Activated CD8-positive, alpha-beta memory T cell treated with anti-CD3 and anti-CD28 coated beads for 36 hours (primary cell): ENCODE measurements at regions not wholly inside any gene's neighbourhood (a gene's known extent, or its start where the extent isn't known, plus 50 kb on each side); places are given as distances from the start of the nearest gene placed in this dataset.

Experiments used
- CTCF ChIA-PET: fragments of 350-600 bp; sonication (Branson Sonifier 250); formaldehyde crosslinking; loops from one replicate; lab custom pipeline; 2021; ENCODE audit warnings: antibody characterized with exemption; lab: Charles Lee
- POLR2A ChIA-PET: fragments of 350-600 bp; sonication (Branson Sonifier 250); formaldehyde crosslinking; loops from one replicate; lab custom pipeline; 2021; ENCODE audit warnings: antibody characterized with exemption; lab: Charles Lee

DNA sequence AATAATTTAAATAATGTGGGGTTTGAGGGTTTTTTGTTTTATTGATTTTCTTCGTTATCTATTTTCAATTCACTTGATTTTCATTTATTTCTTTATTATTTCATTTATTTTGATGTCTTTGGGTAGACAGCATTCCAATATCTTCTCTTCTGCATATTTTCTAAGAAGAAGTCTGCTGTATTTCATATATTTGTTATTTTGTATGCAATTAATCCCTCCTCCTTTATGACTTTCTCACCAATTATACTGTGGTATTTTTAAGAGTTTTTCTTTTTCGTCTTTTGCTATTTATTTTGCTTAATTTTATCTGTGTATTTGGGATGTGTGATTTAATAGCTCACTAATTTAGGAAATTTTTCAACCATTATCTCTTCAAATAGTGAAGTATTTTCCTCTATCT is 1444.4 kb upstream of the MIR17HG start:
- ChIA-PET POLR2A (no interaction called here), CTCF (no interaction called here)

DNA sequence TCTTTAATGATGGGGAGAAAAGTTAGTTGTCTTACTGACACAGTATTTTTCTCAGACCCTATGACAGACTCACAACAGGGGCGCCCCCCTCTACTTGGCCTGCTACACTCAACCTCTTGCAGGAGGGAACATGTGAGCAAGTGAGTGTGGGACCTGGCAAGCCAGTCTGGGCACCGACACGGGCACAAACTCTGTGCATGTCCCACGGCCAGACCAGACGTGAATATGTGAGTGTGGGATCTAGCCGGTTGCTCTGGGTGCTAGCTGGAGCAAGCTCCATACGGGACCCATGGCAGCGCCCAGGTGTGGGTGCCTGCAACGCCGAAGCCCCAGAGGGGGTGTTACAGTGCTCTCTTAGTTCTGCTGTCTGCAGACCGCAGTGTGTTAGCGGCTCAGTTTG is 1437.3 kb upstream of the MIR17HG start:
- POLR2A ChIA-PET: no interaction called here
- CTCF ChIA-PET: no interaction called here

DNA sequence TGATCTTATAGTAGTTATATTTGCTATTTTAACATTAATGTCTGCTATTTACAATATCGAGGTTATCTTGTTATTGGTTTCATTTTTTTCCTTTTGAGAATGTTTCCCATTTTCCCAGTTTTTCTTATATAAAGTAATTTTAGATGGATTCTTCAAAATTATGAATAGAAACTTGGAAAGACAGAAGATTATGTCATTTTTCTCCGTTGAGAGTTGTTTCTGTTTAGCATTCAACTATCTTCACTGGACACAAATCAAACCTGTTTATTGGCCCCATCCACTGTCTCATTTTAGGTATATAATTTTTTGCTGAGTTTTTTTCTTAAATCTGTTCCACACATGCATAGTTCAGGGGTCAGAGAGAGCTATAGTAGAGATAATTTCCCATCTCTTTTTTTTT is 1430.9 kb upstream of the MIR17HG start:
- CTCF ChIA-PET: no interaction called here
- POLR2A ChIA-PET: no interaction called here

DNA sequence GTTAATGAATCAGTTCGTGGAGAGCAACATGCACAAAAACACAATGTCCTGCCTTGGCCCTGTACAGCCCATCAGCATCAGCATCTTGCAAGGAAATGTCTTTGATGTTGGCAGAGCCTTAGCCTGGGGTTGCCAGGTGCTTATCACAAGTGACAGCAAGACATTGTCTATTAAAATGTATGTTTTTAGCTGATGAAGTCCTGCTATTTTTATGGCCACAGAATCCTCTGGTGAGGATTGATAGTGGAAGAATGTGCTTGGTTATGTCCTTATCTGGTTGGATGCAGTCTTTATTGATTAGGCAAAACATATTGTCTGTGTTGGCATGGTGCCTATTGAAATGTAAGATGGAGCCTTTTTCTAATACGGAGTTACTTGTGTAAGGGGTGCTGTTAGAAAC is 1427.0 kb upstream of the MIR17HG start:
- ChIA-PET CTCF (no interaction called here), POLR2A (no interaction called here)

DNA sequence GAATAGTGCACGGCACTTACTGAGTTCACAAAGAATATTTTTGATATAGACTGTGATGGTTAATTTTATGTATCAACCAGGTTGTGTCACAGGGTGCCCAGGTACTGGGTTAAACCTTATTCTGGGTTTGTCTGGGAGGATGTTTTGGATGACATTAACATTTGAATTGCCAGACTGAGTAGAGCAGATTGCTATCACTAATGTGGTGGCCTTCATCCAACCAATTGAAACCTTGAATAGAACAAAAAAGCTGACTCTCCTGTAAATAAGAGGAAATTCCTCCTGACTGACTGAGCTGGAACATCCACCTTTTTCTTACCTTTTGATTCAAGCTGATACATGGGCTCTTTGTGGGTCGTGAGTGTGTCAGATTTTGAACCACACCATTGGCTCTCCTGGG is 1424.4 kb upstream of the MIR17HG start:
- POLR2A ChIA-PET: no interaction called here

DNA sequence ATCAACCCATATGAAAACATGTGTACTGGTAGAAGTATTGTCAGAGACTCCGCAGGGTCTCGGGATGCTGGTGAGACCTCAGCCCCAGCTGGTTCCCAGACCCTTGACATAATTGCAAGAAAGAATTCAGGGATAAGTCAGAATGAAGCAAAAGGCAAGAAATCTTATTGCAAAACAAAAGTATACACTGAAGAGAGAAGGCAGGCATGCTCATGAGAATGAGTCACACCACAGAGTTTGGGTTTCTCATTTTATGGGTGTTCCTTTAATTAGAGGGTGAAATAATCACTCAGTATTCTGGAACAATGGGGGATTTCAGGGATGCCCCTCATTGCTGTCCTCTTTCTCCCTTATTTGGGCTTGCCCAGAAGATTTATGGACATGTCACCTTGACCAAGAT is 1423.8 kb upstream of the MIR17HG start:
- ChIA-PET CTCF (no interaction called here), POLR2A (no interaction called here)

More for the DNA sequence above, 1424.4 kb upstream of the MIR17HG start:
- CTCF ChIA-PET: no interaction called here

DNA sequence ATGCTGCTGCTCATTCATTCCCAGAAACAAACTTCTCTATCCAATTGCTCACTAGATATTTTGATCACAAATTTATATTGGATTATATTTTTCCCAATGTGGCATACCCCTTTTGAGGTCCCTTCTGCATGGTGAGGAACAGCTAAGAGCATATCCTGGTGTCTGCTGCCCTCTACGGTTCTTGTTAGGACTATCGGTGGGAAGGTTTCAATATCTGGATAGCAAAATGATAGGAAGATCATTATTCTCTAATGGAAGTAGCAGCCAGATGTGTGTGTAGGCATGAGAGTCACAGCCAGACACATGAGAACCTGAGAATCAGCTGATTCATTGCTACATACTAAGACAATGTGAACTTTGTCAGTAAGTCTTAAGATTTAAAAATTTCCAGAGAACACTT is 1422.4 kb upstream of the MIR17HG start:
- CTCF ChIA-PET: no interaction called here

DNA sequence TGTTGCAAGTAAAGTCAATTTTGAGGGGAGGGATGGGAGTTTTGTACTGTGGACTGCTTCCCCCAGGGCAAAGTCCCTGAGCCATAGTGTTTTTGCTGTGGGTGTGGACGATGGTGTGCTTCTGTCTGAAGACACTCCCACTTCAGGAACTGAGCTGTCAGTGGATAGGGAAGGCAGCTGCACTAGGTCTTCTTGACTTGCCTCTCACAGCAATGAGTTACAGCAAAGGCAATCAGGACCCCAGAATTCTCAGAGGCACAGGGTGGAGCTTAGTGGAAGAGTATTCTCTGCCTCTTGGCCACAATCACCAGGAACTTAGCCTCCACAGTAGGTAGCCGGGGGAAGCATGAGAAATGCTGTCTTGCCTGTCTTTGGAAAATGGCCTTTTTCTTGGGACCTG is 1416.6 kb upstream of the MIR17HG start:
- POLR2A ChIA-PET: no interaction called here
- CTCF ChIA-PET: no interaction called here

More for the DNA sequence above, 1422.4 kb upstream of the MIR17HG start:
- POLR2A ChIA-PET: no interaction called here

DNA sequence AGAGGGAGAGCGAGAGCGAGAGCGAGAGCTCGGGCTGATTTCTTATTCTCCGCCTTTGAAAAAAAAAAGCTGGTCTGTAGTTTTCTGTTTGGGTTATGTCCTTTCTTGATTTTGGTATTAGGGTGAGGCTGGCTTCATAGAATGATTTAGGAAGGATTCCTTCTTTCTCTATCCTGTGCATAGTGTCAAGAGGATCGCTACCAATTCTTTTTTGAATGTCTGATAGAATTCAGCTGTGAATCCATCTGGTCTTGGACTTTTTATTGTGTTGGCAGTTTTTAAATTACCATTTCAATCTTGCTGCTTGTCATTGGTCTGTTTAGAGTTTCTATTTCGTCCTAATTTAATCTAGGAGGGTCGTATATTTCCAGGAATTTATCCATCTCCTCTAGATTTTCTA is 1414.6 kb upstream of the MIR17HG start:
- POLR2A ChIA-PET: no interaction called here

DNA sequence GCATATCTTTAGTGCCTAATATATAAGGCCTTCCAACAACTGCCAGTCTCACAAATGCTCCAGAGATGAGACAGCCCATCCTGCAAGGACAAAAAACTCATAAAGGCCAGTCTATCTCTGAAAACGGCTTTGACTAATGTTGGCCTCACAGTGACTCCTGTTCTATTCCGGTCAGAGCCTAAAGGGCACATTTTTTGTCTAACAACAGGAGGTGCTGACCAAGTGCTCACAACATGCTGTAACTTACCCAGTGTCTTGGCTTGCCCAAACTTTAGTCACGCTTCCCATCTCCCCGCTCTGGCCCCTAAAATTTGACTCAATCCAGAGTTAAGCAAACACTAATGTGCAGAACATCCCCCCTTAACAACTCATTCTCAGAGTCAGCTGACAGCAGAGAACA is 1411.2 kb upstream of the MIR17HG start:
- POLR2A ChIA-PET: no interaction called here
- CTCF ChIA-PET: no interaction called here

More for the DNA sequence above, 1414.6 kb upstream of the MIR17HG start:
- CTCF ChIA-PET: no interaction called here

DNA sequence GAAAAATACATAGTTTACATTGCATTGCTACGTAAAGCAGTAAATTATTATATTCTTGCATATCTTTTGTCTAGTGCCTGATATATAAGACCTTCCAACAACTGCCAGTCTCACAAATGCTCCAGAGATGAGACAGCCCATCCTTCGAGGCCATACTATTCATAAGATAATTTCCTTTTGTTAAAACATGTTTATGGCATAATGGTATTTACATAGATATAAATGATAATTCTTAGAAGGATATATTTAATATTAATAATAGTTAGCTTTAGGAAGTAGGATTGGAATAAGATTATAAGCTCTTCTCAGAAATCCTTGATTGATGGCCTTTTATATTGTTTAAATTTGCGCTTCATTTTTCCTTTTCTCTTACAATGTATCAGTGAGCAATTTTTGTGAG is 1410.1 kb upstream of the MIR17HG start:
- CTCF ChIA-PET: no interaction called here
- POLR2A ChIA-PET: no interaction called here

DNA sequence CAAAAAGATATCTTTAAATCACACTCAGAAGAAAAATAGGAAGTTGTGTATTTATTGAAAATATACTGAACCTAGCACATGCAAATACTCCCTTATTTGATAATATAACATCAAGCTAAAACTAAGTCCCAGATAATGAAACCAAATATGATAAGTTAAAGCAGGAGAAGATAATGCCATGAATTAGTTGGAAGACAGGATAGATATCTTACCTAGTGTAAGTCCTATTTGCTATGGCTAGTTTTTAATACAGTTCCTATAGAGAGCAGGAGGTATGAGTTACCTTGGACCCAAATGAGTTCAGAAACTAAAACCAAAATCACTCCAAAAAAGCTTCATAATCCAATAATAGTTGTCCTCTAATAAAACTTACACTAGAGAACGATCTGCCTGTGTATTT is 1407.1 kb upstream of the MIR17HG start:
- POLR2A ChIA-PET: no interaction called here

DNA sequence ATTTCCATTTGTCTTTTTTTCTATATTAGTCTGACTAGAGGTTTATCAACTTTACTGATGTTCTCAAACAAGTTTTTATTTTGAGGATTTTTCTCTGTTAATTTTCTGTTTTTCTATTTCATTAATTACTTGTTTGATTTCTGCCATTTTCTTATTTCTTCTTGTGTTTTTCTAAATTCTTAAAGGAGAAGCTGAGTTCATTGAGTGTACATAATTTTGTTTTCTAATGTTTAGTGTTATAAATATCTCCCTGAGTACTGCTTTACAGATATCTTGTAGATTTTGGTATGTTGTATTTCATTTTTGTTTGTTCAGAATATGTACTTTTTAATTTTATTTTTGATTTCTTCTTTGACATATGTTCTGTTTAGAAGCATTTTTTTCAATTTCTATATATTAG is 1404.3 kb upstream of the MIR17HG start:
- POLR2A ChIA-PET: no interaction called here
- CTCF ChIA-PET: no interaction called here

More for the DNA sequence above, 1407.1 kb upstream of the MIR17HG start:
- CTCF ChIA-PET: no interaction called here

DNA sequence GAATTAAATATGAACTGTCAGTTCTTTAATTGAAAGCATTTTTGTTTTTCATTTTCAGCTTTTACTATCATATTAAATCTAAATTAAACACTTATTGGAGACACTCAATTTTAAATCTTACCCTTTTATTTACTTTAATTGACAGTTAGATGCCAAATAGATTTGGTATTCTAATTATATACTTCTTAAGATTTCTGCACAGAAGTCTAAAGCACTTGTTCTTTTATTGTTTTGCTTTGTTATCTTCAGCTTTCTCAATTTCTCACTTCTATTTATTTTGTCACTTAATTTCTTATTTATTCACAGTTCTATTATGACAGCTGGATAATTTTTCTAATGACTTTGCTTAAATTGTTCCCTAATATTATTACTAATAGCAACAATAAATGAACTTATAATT is 1397.3 kb upstream of the MIR17HG start:
- ChIA-PET CTCF (no interaction called here), POLR2A (no interaction called here)

DNA sequence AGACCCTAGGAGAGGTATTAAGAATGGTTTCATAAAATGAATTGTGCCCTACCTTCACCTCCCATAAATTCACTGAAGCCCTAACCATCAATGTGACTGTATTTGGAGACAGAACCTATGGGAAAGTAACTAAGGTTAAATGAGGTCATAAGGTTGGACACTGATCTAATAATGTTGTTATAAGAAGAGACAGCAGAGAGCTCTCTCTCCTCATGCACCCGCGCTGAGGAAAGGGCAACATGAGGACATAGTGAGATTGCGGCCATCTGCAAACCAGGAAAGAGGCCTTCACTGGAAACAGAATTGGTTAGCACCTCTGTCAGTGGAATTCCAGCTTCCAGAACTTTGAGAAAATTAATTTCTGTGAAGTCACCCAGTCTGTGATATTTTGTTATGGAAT is 1396.1 kb upstream of the MIR17HG start:
- CTCF ChIA-PET: no interaction called here

DNA sequence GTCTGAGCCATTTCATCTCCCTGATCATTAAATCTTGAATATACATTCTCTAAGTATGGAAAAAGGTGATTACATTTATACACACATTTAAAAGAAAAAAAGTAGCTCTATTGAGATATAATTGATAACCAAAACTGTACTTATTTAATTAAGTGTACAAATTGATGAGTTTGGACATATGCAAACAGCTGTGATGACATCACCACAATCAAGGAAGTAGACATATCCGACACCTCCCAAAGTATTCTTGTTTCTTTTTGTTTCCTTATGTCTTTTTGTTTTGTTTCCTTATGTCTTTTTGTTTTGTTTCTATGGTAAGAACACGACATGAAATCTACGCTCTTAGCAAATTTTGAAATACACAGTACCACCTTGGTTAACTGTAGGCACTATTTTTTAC is 1393.9 kb upstream of the MIR17HG start:
- POLR2A ChIA-PET: no interaction called here
- CTCF ChIA-PET: no interaction called here

More for the DNA sequence above, 1396.1 kb upstream of the MIR17HG start:
- POLR2A ChIA-PET: no interaction called here

DNA sequence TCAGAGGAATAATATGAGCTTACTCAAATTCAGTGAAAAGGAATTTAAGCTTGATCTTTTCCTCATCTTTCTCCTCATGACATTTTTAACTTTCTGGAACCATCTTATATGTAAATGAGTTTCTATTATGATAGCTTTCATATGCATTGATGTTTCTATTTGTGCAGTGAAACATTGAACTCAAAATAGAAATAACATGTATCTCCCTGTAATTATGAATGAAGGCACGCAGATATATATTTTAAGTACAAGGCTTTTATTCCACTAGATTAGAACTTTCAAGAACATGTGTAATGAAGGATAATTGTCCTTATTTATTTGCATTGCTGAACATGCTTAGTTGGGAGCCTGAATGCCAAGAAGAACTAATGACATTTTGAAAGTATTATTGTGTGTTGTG is 1391.7 kb upstream of the MIR17HG start:
- POLR2A ChIA-PET: no interaction called here

DNA sequence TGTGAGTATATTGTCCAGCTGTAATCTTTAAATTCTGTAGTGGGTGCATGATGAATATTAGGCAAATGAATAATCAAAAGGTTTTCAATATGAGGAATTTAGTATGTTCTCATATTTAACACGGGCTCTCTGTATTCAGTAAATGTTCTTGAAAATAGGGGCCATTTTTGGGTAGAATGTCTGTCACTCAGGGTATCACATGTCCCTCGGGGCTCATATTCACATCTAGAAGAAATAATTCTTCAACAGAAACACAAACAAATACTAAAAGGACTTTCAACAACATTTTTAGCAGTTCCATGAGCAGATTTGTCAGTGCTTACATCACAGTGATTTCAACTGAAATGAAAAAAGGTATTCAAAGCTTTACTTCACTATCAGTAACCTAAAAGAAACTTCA is 1388.4 kb upstream of the MIR17HG start:
- CTCF ChIA-PET: no interaction called here
- POLR2A ChIA-PET: no interaction called here

More for the DNA sequence above, 1391.7 kb upstream of the MIR17HG start:
- CTCF ChIA-PET: no interaction called here

DNA sequence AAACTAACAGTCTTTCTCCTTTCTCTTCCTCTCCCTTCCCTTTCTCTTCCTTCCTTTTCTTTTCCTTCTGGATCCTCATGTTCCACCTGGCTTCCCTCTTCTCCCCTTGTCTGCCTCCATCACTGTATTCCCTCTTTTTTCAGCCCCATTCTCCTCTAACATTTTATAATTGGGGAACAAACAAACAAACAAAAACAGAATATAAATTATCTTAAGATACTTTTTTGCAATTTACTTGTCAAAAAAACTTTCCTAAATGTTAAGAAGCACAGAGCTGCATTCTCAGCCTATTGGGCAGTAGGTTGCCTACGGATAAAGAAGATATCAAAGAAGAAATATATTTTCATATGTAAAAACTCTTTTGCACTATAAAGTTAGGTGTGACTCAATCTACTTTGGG is 1382.2 kb upstream of the MIR17HG start:
- ChIA-PET POLR2A (no interaction called here), CTCF (no interaction called here)

DNA sequence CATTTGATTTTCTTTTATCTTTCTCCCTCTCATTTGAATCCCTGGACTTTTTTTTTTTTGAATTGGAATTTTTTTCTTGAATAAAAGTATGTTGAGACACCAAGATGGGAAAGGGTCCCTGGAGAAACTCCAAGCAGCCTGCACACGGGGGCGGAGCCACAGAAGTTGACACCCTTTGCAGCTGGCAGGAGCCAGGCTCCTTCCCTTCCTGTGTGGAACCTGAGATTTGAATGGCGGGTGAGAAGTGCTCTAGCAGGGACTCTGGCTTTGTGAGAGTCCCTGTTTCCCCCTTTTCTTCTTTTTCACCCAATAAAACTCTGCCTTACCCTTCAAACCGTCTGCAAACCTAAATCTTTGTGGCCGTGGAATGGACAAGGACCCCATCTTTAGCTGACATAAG is 1381.0 kb upstream of the MIR17HG start:
- ChIA-PET POLR2A (no interaction called here), CTCF (no interaction called here)

DNA sequence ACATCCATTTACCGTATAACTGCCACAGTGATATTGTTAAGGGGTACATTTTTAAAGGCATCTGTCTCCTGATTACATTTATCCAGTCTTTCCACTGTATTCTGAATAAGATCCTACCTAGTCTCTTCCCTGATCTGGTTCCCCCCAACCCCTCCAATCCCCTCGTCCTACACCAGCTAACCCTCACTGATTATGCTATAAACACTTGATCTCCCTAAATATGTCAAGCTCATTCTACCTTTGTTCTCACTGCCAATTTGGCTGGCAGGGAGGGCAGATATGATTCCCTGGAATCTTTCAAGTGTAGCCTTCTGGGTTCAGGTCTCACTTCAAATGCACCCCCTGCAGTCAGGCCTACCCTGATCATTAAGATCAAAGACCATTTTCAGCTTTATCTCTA is 1379.8 kb upstream of the MIR17HG start:
- CTCF ChIA-PET: no interaction called here
- POLR2A ChIA-PET: no interaction called here

DNA sequence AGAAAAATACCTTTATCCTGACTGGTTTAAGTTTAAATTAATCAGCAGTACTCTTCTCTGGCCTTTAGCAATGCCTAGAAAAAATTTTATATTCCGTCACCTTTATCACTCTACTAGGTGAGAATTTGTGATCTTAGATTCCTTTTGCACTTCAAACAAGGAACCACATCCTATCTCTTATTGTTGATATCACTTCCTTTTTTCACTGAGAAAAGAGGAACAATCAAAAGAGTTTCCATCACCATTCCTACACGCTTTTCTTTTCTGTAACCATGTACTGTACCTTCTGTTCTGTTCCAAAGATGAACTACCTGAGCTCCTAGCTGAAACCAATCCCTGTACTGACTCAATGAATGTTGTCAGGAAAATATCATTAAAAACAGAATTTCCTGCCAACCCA is 1379.0 kb upstream of the MIR17HG start:
- CTCF ChIA-PET: no interaction called here
- POLR2A ChIA-PET: no interaction called here

DNA sequence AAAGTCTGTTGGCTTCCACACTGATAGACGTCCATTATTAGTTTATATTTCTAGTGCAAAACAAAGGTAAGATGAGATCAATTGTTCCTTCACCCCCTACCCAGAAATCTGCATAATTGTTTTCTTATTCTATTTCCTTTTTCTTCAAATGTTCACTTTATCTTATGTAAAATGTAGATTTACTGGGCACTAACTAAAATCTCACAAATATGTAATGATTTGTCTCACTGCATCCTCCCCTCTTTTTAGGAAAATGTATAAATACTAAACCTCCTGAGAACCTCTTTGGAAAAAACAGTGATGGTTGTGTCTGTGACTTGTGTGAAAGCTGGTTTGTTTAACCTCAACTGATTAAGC is 1377.2 kb upstream of the MIR17HG start:
- ChIA-PET POLR2A (no interaction called here), CTCF (no interaction called here)
